ENCODE measurements at regions not wholly inside any gene's neighbourhood (a gene's known extent, or its start where the extent isn't known, plus 50 kb on each side); places are given as distances from the start of the nearest gene placed in this dataset.

GRCh38 chr11:70846781-70847655 is 405.4 kb downstream of the SHANK2 start:
- TF ChIP-seq EZH2 (IDR thresholded peaks at IDR 0.05; ENCODE audit: low read length, missing control alignments) (no peak), CTCF (conservative IDR thresholded peaks at IDR 0.05 in 1 of 2, IDR thresholded peaks at IDR 0.05 in 1 of 2; ENCODE audit: low read depth in 1 of 2, low read length in 2 of 2) (no peak)
- H4K20me1 ChIP-seq (ENCODE audit: control insufficient read depth, extremely low read depth, insufficient read depth, low read length) = no peaks in the 10 kb centered on the region
- H3K79me2 ChIP-seq (ENCODE audit: control insufficient read depth, insufficient read depth, low read length) = no peaks in the 10 kb centered on the region
- H3K9me3 ChIP-seq (ENCODE audit: control insufficient read depth, insufficient read depth, low read depth, low read length) = no peaks in the 10 kb centered on the region
- no peaks in the 10 kb centered on the region for H3K36me3 ChIP-seq (ENCODE audit: control insufficient read depth, insufficient read depth, low read length)
- no peaks in the 10 kb centered on the region for H3K4me1 ChIP-seq (ENCODE audit: control insufficient read depth, extremely low read depth, insufficient read depth, low read length)
- no peak overlapping the region for H3K27ac ChIP-seq (ENCODE audit: insufficient read depth, low read length)
- no peak overlapping the region for H3K4me3 ChIP-seq (replicated peaks in 1 of 4; ENCODE audit: control extremely low read depth in 1 of 4, insufficient read depth in 1 of 4, low read depth in 3 of 4, low read length in 4 of 4)
- H3K27me3 ChIP-seq (ENCODE audit: control insufficient read depth, insufficient read depth, low read length) = no peaks in the 10 kb centered on the region
- no peak overlapping the region for H3K4me2 ChIP-seq (ENCODE audit: extremely low read depth, insufficient read depth, low read length)
- H2AFZ ChIP-seq (ENCODE audit: low read length) = no peak overlapping the region
- H3K9ac ChIP-seq (ENCODE audit: insufficient read depth, low read length) = no peak overlapping the region
- DNase-seq (ENCODE audit: low read depth in 2 of 2) = no peak

- Histone ChIP-seq H3K4me2 (ENCODE audit: extremely low read depth, insufficient read depth, low read length) (no peak overlapping the region), H4K20me1 (ENCODE audit: control insufficient read depth, extremely low read depth, insufficient read depth, low read length) (no peaks in the 10 kb centered on the region), H3K9me3 (ENCODE audit: control insufficient read depth, insufficient read depth, low read depth, low read length) (no peaks in the 10 kb centered on the region), H3K4me1 (ENCODE audit: control insufficient read depth, extremely low read depth, insufficient read depth, low read length) (no peaks in the 10 kb centered on the region), H3K79me2 (ENCODE audit: control insufficient read depth, insufficient read depth, low read length) (no peaks in the 10 kb centered on the region), H3K27me3 (ENCODE audit: control insufficient read depth, insufficient read depth, low read length) (no peaks in the 10 kb centered on the region), H3K27ac (ENCODE audit: insufficient read depth, low read length) (no peak overlapping the region), H3K36me3 (ENCODE audit: control insufficient read depth, insufficient read depth, low read length) (no peaks in the 10 kb centered on the region), H3K4me3 (replicated peaks in 1 of 4; ENCODE audit: control extremely low read depth in 1 of 4, insufficient read depth in 1 of 4, low read depth in 3 of 4, low read length in 4 of 4) (no peak overlapping the region), H2AFZ (ENCODE audit: low read length) (no peak overlapping the region), H3K9ac (ENCODE audit: insufficient read depth, low read length) (no peak overlapping the region)
- TF ChIP-seq CTCF (conservative IDR thresholded peaks at IDR 0.05 in 1 of 2, IDR thresholded peaks at IDR 0.05 in 1 of 2; ENCODE audit: low read depth in 1 of 2, low read length in 2 of 2) (no peak), EZH2 (IDR thresholded peaks at IDR 0.05; ENCODE audit: low read length, missing control alignments) (no peak)
- DNase-seq (ENCODE audit: low read depth in 2 of 2) = no peak
Measured at GRCh38 chr11:70848243-70848750, 404.1 kb downstream of the SHANK2 start.

DNA sequence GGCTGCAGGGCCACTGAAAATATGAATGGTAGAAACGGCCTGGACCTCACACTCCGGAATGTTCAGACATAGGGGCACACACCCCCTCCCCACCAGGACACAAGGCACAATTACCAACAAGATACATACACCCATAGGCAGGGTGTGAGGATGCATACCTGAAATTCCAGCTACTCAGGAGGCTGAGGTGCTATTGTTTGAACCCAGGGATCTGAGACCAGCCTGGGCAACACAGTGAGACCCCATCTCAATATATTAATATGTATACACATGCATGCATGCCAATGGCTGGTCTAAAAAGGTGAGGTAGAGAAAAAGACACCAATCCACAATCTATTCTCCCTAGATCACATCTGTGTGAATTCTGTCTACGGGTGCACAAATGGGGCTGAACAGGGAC is 403.3 kb downstream of the SHANK2 start:
- Histone ChIP-seq H3K4me1 (ENCODE audit: control insufficient read depth, extremely low read depth, insufficient read depth, low read length) (no peaks in the 10 kb centered on the region), H3K27me3 (ENCODE audit: control insufficient read depth, insufficient read depth, low read length) (no peaks in the 10 kb centered on the region), H3K27ac (ENCODE audit: insufficient read depth, low read length) (no peak overlapping the region), H3K9ac (ENCODE audit: insufficient read depth, low read length) (no peak overlapping the region), H3K4me2 (ENCODE audit: extremely low read depth, insufficient read depth, low read length) (no peak overlapping the region), H4K20me1 (ENCODE audit: control insufficient read depth, extremely low read depth, insufficient read depth, low read length) (no peaks in the 10 kb centered on the region), H2AFZ (ENCODE audit: low read length) (no peak overlapping the region), H3K4me3 (replicated peaks in 1 of 4; ENCODE audit: control extremely low read depth in 1 of 4, insufficient read depth in 1 of 4, low read depth in 3 of 4, low read length in 4 of 4) (no peak overlapping the region), H3K36me3 (ENCODE audit: control insufficient read depth, insufficient read depth, low read length) (no peaks in the 10 kb centered on the region), H3K79me2 (ENCODE audit: control insufficient read depth, insufficient read depth, low read length) (no peaks in the 10 kb centered on the region), H3K9me3 (ENCODE audit: control insufficient read depth, insufficient read depth, low read depth, low read length) (no peaks in the 10 kb centered on the region)
- no peak for TF ChIP-seq EZH2 (IDR thresholded peaks at IDR 0.05; ENCODE audit: low read length, missing control alignments)
- no peak for TF ChIP-seq CTCF (conservative IDR thresholded peaks at IDR 0.05 in 1 of 2, IDR thresholded peaks at IDR 0.05 in 1 of 2; ENCODE audit: low read depth in 1 of 2, low read length in 2 of 2)
- DNase-seq (ENCODE audit: low read depth in 2 of 2) = no peak
